MM.1S (cell line): ENCODE measurements at regions not wholly inside any gene's neighbourhood (a gene's known extent, or its start where the extent isn't known, plus 50 kb on each side); places are given as distances from the start of the nearest gene placed in this dataset.
"Not testable (repeated sequence)": the region's sequence is repeated elsewhere in the genome, so short reads cannot be mapped to it uniquely, and the experiment has no call there.

Experiments
- DNase-seq: peaks from one replicate; pipeline ENCODE4 v3.0.0-alpha.2; 2015
- H2AFZ ChIP-seq: fragments of 300-600 bp; sonication (generic); 2 replicates; pipeline ENCODE4 v1.6.0; 2016; ENCODE audit warnings: antibody characterized with exemption, low read length
- H3F3A ChIP-seq: fragments of 300-600 bp; sonication (generic); 2 replicates; pipeline ENCODE4 v1.6.1; 2016; ENCODE audit warnings: mild to moderate bottlenecking, antibody characterized with exemption, low read length, moderate library complexity, mixed read lengths; ENCODE audit not compliant: insufficient read depth
- H3K27ac ChIP-seq: fragments of 300-600 bp; sonication (generic); 2 replicates; pipeline ENCODE4 v1.5.1; 2016; ENCODE audit warnings: mild to moderate bottlenecking, low read length
- H3K27me3 ChIP-seq: fragments of 300-600 bp; sonication (generic); replicated peaks from 2 replicates; pipeline ENCODE4 v1.6.0; 2016; ENCODE audit warnings: low read length; ENCODE audit not compliant: insufficient read depth
- H3K36me3 ChIP-seq: fragments of 300-600 bp; sonication (generic); replicated peaks from 2 replicates; pipeline ENCODE4 v1.6.1; 2016; ENCODE audit warnings: mild to moderate bottlenecking, low read length, mixed read lengths; ENCODE audit not compliant: insufficient read depth
- H3K4me1 ChIP-seq: fragments of 300-600 bp; sonication (generic); 2 replicates; pipeline ENCODE4 v1.6.1; 2016; ENCODE audit warnings: low read length, mixed read lengths
- H3K4me2 ChIP-seq: fragments of 300-600 bp; sonication (generic); 2 replicates; pipeline ENCODE4 v1.6.0; 2016; ENCODE audit warnings: low read depth, low read length
- H3K4me3 ChIP-seq: fragments of 300-600 bp; sonication (generic); 2 replicates; pipeline ENCODE4 v1.5.1; 2016; ENCODE audit warnings: low read length, mixed read lengths
- H3K79me2 ChIP-seq: fragments of 300-600 bp; sonication (generic); 2 replicates; pipeline ENCODE4 v1.6.1; 2016; ENCODE audit warnings: mixed run types, low read length, mixed read lengths
- H3K9ac ChIP-seq: fragments of 300-600 bp; sonication (generic); 2 replicates; pipeline ENCODE4 v1.6.1; 2016; ENCODE audit warnings: low read length, mixed read lengths
- H3K9me2 ChIP-seq: fragments of 300-600 bp; sonication (generic); replicated peaks from 2 replicates; pipeline ENCODE4 v1.6.1; 2016; ENCODE audit warnings: mild to moderate bottlenecking, low read length, mixed read lengths; ENCODE audit not compliant: insufficient read depth
- H3K9me3 ChIP-seq: fragments of 300-600 bp; sonication (generic); replicated peaks from 2 replicates; pipeline ENCODE4 v1.6.1; 2016; ENCODE audit warnings: mild to moderate bottlenecking, low read length, mixed read lengths; ENCODE audit not compliant: insufficient read depth
- H4K20me1 ChIP-seq: fragments of 300-600 bp; sonication (generic); 2 replicates; pipeline ENCODE4 v1.6.1; 2016; ENCODE audit warnings: mild to moderate bottlenecking, low read length, moderate library complexity, mixed read lengths; ENCODE audit not compliant: insufficient read depth
- EZH2 ChIP-seq: fragments of 300-600 bp; sonication (generic); optimal IDR thresholded peaks from 2 replicates; pipeline ENCODE3; 2017; ENCODE audit warnings: low read depth, mild to moderate bottlenecking, antibody characterized with exemption, low read length, mixed read lengths
- EZH2phosphoT487 ChIP-seq: fragments of 300-600 bp; sonication (generic); IDR thresholded peaks from 2 replicates; pipeline ENCODE4 v1.6.1; 2018; ENCODE audit warnings: antibody characterized with exemption, low read length
- TF ChIP-seq, protein P1 (sequence below): fragments of 300-600 bp; sonication (generic); IDR thresholded peaks from 2 replicates; pipeline ENCODE4 v1.5.1; 2016; ENCODE audit warnings: antibody characterized with exemption, low read length, mixed read lengths

GRCh38 chr20:52034581-52034980 lies 157.0 kb downstream of the ZFP64 start:
- no peak overlapping the region for H3K27ac ChIP-seq
- no peaks in the 10 kb centered on the region for H3K79me2 ChIP-seq
- H3K9me2 ChIP-seq, result no peaks in the 10 kb centered on the region
- H3K9ac ChIP-seq, result no peak overlapping the region
- no peaks in the 10 kb centered on the region for H3K4me1 ChIP-seq
- H3K27me3 ChIP-seq, result no peaks in the 10 kb centered on the region
- no peak overlapping the region for H3K4me3 ChIP-seq
- no peaks in the 10 kb centered on the region for H3K36me3 ChIP-seq
- H2AFZ ChIP-seq, result no peak overlapping the region
- DNase-seq, result no peak
- H3K4me2 ChIP-seq, result no peak overlapping the region
- H3K9me3 ChIP-seq, result no peaks in the 10 kb centered on the region
- TF ChIP-seq EZH2phosphoT487, result no peak
- TF ChIP-seq EZH2, result no peak
- TF ChIP-seq, protein P1, sequence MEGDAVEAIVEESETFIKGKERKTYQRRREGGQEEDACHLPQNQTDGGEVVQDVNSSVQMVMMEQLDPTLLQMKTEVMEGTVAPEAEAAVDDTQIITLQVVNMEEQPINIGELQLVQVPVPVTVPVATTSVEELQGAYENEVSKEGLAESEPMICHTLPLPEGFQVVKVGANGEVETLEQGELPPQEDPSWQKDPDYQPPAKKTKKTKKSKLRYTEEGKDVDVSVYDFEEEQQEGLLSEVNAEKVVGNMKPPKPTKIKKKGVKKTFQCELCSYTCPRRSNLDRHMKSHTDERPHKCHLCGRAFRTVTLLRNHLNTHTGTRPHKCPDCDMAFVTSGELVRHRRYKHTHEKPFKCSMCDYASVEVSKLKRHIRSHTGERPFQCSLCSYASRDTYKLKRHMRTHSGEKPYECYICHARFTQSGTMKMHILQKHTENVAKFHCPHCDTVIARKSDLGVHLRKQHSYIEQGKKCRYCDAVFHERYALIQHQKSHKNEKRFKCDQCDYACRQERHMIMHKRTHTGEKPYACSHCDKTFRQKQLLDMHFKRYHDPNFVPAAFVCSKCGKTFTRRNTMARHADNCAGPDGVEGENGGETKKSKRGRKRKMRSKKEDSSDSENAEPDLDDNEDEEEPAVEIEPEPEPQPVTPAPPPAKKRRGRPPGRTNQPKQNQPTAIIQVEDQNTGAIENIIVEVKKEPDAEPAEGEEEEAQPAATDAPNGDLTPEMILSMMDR, result no peak
- no peaks in the 10 kb centered on the region for H4K20me1 ChIP-seq
- H3F3A ChIP-seq, result no peaks in the 10 kb centered on the region

DNA sequence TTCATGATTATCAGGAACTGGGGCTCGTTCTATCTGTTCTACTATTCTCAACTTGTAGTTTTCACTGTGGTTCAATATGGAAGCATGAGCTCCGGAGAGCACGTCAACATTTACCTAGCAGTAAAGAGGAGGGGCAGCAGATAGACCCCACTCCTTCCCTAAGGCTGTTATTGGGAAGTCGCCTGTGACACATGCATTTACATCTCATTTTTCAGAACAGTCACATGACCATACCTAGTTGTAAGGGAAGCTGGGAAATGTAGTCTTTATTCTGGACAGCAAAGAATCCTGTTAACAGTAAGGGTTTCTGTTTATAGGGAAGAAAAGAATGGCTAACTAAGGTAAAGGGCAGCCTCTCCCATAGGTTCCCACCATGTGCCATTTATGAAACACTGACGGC lies 158.3 kb downstream of the ZFP64 start:
- no peaks in the 10 kb centered on the region for H3F3A ChIP-seq
- no peaks in the 10 kb centered on the region for H3K79me2 ChIP-seq
- no peaks in the 10 kb centered on the region for H3K36me3 ChIP-seq
- H3K9ac ChIP-seq, result no peak overlapping the region
- H3K9me3 ChIP-seq, result no peaks in the 10 kb centered on the region
- DNase-seq, result no peak
- H2AFZ ChIP-seq, result no peak overlapping the region
- no peaks in the 10 kb centered on the region for H3K9me2 ChIP-seq
- H3K4me2 ChIP-seq, result no peak overlapping the region
- H3K27ac ChIP-seq, result no peak overlapping the region
- H3K4me1 ChIP-seq, result no peaks in the 10 kb centered on the region
- H3K27me3 ChIP-seq, result no peaks in the 10 kb centered on the region
- H4K20me1 ChIP-seq, result no peaks in the 10 kb centered on the region
- no peak overlapping the region for H3K4me3 ChIP-seq
- TF ChIP-seq EZH2phosphoT487 (no peak), EZH2 (no peak)
- TF ChIP-seq, protein P1, result no peak

DNA sequence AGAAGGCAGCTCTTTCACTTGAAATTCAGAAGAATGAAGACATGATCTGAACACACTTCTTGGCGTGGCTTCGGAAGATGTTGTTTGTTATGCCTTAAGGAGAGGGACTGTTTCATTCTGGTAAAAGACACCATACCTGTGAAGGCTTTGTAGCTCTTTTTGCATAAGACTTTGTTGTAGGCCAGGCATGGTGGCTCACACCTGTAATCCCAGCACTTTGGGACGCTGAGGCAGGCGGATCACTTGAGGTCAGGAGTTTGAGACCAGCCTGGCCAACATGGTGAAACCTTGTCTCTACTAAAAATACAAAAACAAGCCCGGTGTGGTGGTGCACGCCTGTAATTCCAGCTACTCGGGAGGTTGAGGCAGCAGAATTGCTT lies 159.3 kb downstream of the ZFP64 start:
- H2AFZ ChIP-seq, H3K9ac ChIP-seq, H3K4me2 ChIP-seq, H4K20me1 ChIP-seq, H3K36me3 ChIP-seq, H3K9me2 ChIP-seq, H3K27ac ChIP-seq, H3K4me1 ChIP-seq, H3K9me3 ChIP-seq, H3F3A ChIP-seq, H3K4me3 ChIP-seq, H3K79me2 ChIP-seq, H3K27me3 ChIP-seq, DNase-seq: not testable (repeated sequence)

- Histone ChIP-seq H4K20me1 (no peaks in the 10 kb centered on the region), H3K9me2 (no peaks in the 10 kb centered on the region), H3F3A (no peaks in the 10 kb centered on the region), H3K9ac (no peak overlapping the region), H3K27ac (no peak overlapping the region), H3K36me3 (no peaks in the 10 kb centered on the region), H3K27me3 (no peaks in the 10 kb centered on the region), H3K79me2 (no peaks in the 10 kb centered on the region), H3K4me3 (no peak overlapping the region), H3K4me1 (no peaks in the 10 kb centered on the region), H3K4me2 (no peak overlapping the region), H3K9me3 (no peaks in the 10 kb centered on the region), H2AFZ (no peak overlapping the region)
- no peak for DNase-seq
- TF ChIP-seq EZH2 (no peak), EZH2phosphoT487 (no peak)
- TF ChIP-seq, protein P1, result no peak
Observed at GRCh38 chr20:52031563-52032303, 159.8 kb downstream of the ZFP64 start.
